Thyroid gland (tissue), 4 donors: ENCODE measurements at regions not wholly inside any gene's neighbourhood (a gene's known extent, or its start where the extent isn't known, plus 50 kb on each side); places are given as distances from the start of the nearest gene placed in this dataset.

Experiments
- DNase-seq, 2 donors: peaks; one replicate each; pipeline ENCODE4 v3.0.0-alpha.2; 2019
- H3K27ac ChIP-seq, 3 donors: fragments of 200-600 bp; sonication (generic); 1 replicate in 2 of 3; 2 replicates in 1 of 3; pipeline ENCODE4 v1.5.1; 2016 to 2019; ENCODE audit warnings: mild to moderate bottlenecking in 1 of 3, moderate library complexity in 1 of 3
- H3K27me3 ChIP-seq: fragments of 200-600 bp; sonication (generic); one replicate; pipeline ENCODE4 v1.5.1; 2019
- H3K36me3 ChIP-seq, 2 donors: fragments of 200-600 bp; sonication (generic); one replicate each; pipeline ENCODE4 v1.5.1; 2016 to 2019
- H3K4me1 ChIP-seq, 2 donors: fragments of 200-600 bp; sonication (generic); one replicate each; pipeline ENCODE4 v1.5.1; 2017 to 2019
- H3K4me3 ChIP-seq, 3 donors: fragments of 200-600 bp; sonication (generic); replicated peaks in 1 of 3; 1 replicate in 2 of 3; 2 replicates in 1 of 3; pipeline ENCODE4 v1.5.1; 2016; ENCODE audit warnings: mild to moderate bottlenecking in 1 of 3
- H3K9me3 ChIP-seq: fragments of 200-600 bp; sonication (generic); one replicate; pipeline ENCODE4 v1.5.1; 2017
- POLR2A ChIP-seq, 2 donors: fragments of 450-650 bp; IDR thresholded peaks; one replicate each; pipeline ENCODE4 v1.6.1; 2017; ENCODE audit warnings: antibody characterized with exemption in 2 of 2, mild to moderate bottlenecking in 2 of 2, moderate library complexity in 1 of 2
- WGBS, 2 donors: methylation state at CpG; one replicate each; pipeline ENCODE4 v1.1.5; 2017; 5-methylcytosine and 5-hydroxymethylcytosine counted together
- intact Hi-C: fragments of 100-400 bp; cut with DNase I; formaldehyde crosslinking; loops from one replicate; pipeline ENCODE4 v1.15.1; 2023
- TF ChIP-seq, protein P1 (sequence below), 6 experiments: fragments of 200-600 bp in 3 of 6; fragments of 450-650 bp in 3 of 6; sonication (generic) in 3 of 6; IDR thresholded peaks; one replicate each; pipeline ENCODE4 v1.5.1; 2016 to 2019; ENCODE audit warnings: antibody characterized with exemption in 6 of 6, mild to moderate bottlenecking in 2 of 6, inconsistent platforms in 1 of 6, moderate library complexity in 1 of 6

DNA sequence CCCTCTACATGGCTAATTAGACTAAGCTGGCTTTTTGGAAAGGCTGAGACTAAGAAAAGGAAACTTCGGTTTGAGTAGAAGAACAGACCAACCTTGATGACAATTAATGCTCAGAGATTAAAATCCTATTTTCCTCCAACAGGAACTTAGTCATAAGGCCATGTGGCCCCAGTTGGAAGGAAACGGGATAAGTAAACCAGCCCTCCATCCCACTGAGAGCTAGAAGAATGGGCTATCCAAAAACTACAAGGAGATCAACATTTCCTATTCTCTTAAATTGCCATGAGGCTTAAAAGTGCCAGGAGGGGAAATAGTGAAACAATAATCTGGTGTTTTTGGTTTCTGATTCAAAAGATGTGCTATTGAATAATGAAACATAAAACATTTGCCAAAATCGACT, 216.6 kb downstream of the PAX3 start:
- TF ChIP-seq, protein P1, sequence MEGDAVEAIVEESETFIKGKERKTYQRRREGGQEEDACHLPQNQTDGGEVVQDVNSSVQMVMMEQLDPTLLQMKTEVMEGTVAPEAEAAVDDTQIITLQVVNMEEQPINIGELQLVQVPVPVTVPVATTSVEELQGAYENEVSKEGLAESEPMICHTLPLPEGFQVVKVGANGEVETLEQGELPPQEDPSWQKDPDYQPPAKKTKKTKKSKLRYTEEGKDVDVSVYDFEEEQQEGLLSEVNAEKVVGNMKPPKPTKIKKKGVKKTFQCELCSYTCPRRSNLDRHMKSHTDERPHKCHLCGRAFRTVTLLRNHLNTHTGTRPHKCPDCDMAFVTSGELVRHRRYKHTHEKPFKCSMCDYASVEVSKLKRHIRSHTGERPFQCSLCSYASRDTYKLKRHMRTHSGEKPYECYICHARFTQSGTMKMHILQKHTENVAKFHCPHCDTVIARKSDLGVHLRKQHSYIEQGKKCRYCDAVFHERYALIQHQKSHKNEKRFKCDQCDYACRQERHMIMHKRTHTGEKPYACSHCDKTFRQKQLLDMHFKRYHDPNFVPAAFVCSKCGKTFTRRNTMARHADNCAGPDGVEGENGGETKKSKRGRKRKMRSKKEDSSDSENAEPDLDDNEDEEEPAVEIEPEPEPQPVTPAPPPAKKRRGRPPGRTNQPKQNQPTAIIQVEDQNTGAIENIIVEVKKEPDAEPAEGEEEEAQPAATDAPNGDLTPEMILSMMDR (IDR thresholded peaks at IDR 0.05): no peak
- TF ChIP-seq POLR2A (IDR thresholded peaks at IDR 0.05): no peak
- no peak overlapping the region for H3K4me3 ChIP-seq
- no peaks in the 10 kb centered on the region for H3K9me3 ChIP-seq
- WGBS, 2 donors: 56 to 63% methylated on average over 3 of the region's 3 CpGs
- no peaks in the 10 kb centered on the region for H3K4me1 ChIP-seq
- no peak for DNase-seq
- intact Hi-C loops: no loop called here
- no peaks in the 10 kb centered on the region for H3K27me3 ChIP-seq
- H3K27ac ChIP-seq: no peak overlapping the region
- no peaks in the 10 kb centered on the region for H3K36me3 ChIP-seq

DNA sequence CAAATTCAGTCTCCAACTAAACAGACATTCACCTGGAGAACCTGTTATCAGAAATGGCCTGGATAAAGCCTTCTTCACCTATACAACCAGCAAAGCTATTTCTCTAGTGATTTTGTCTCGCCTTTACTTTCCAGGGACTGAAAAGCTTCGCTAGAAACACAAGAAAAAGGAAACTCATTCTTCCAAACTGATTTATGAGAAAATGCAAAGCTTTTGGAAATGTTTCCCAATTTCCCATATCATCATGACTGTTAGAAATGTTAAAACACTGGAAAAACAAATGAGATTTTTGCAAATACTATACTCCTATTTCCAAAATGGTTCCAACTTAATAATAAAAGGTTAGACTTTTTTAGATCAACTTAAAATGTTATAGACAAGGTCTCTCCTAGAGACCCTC, 218.7 kb downstream of the PAX3 start:
- Histone ChIP-seq H3K4me3 (no peak overlapping the region), H3K9me3 (no peaks in the 10 kb centered on the region), H3K27ac (no peak overlapping the region), H3K36me3 (no peaks in the 10 kb centered on the region), H3K4me1 (no peaks in the 10 kb centered on the region), H3K27me3 (no peaks in the 10 kb centered on the region)
- TF ChIP-seq POLR2A (IDR thresholded peaks at IDR 0.05): no peak
- TF ChIP-seq, protein P1 (IDR thresholded peaks at IDR 0.05): no peak
- intact Hi-C loops: no loop called here
- 84 to 86% methylated on average over 2 of the region's 2 CpGs for WGBS, 2 donors
- no peak for DNase-seq

DNA sequence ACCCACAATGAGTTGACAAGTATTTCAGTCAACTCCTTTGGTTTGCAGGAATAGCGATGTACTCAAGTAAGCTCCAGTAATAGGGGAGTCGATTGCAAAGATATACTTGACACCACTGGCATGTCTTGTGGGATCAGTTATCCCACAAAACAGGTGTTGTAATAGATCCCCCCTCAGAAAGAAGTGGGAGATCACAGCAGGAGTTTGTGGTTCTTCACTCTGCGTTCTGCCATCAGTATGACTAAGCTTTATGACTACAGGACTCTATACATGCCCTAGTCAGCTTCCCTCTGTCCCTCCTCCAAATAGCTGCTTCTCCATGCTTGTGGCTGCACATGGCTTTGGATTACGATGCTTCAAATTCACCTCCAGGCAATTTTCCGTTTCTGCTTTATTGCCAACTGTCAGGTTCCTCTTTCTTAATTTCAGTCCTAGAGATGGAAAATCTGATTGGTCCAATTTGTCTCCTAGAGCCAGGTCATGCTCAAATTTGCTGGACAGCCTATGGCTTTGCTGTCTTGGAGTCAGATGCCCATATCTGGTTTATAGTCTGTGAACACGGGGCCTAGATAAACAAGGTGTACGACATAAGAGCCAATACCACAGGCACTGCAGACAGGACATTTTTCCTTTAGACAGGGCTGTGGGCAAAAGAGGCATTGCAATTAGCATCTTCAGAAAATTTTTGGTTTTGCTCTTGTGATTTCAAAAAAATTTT, 221.7 kb downstream of the PAX3 start:
- Histone ChIP-seq H3K27me3 (no peaks in the 10 kb centered on the region), H3K4me3 (no peak overlapping the region), H3K9me3 (no peaks in the 10 kb centered on the region), H3K4me1 (no peaks in the 10 kb centered on the region), H3K27ac (no peak overlapping the region), H3K36me3 (no peaks in the 10 kb centered on the region)
- intact Hi-C loops: no loop called here
- 77 to 79% methylated on average over 7 of the region's 7 CpGs for WGBS, 2 donors
- no peak for DNase-seq
- TF ChIP-seq, protein P1 (IDR thresholded peaks at IDR 0.05): no peak
- TF ChIP-seq POLR2A (IDR thresholded peaks at IDR 0.05): no peak

DNA sequence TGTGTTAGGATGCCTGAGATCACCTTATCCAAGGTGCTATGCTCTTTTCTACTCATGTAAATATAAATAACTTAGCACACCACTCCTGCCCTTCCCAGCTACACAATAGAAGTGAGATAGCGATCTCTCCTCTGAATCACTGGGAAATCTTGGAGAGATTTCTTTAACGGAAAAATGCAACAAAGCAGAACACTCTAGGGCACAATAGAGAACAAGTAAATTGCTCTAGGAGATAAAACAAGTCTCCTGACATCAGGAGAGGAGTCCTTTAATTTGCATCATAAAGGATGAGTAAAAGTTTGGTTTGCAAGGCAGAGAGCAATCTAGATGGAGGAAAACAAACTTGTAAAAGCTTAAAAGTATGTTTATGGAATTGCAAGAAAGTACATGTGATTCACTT, 224.1 kb downstream of the PAX3 start:
- DNase-seq: no peak
- Histone ChIP-seq H3K4me3 (no peak overlapping the region), H3K36me3 (no peaks in the 10 kb centered on the region), H3K27ac (no peak overlapping the region), H3K9me3 (no peaks in the 10 kb centered on the region), H3K27me3 (no peaks in the 10 kb centered on the region), H3K4me1 (no peaks in the 10 kb centered on the region)
- WGBS, 2 donors: 16 to 39% methylated on average over 2 of the region's 2 CpGs
- intact Hi-C loops: no loop called here
- TF ChIP-seq, protein P1 (IDR thresholded peaks at IDR 0.05): no peak
- TF ChIP-seq POLR2A (IDR thresholded peaks at IDR 0.05): no peak

DNA sequence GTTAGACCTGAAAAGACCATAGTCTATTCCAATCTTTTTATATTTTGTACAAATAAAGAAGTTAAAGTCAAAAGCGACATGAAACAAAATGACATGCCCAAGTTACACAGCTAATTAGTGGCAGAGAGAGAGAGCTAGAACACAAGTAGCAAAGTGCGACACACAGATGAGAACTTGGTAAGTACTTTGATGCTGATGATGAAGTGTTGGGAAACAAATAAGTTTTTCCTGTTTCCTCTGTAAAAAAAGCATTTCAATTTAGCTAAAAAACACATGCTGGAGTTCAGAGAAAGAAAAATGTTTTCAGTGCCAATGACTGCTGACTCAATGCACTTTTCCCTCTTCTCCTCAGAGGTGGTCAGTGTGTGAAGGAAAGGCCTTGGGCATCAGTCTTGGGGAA, 226.9 kb downstream of the PAX3 start:
- H3K27ac ChIP-seq: no peak overlapping the region

More for the DNA sequence above, 226.9 kb downstream of the PAX3 start:
- Histone ChIP-seq H3K4me3 (no peak overlapping the region), H3K9me3 (no peaks in the 10 kb centered on the region), H3K27me3 (no peaks in the 10 kb centered on the region), H3K4me1 (no peaks in the 10 kb centered on the region), H3K36me3 (no peaks in the 10 kb centered on the region)
- TF ChIP-seq, protein P1 (IDR thresholded peaks at IDR 0.05): no peak
- TF ChIP-seq POLR2A (IDR thresholded peaks at IDR 0.05): no peak
- WGBS, 2 donors: 95 to 96% methylated on average over 2 of the region's 2 CpGs
- DNase-seq: no peak
- intact Hi-C loops: no loop called here
